ENCODE measurements at regions not wholly inside any gene's neighbourhood (a gene's known extent, or its start where the extent isn't known, plus 50 kb on each side); places are given as distances from the start of the nearest gene placed in this dataset.

DNA sequence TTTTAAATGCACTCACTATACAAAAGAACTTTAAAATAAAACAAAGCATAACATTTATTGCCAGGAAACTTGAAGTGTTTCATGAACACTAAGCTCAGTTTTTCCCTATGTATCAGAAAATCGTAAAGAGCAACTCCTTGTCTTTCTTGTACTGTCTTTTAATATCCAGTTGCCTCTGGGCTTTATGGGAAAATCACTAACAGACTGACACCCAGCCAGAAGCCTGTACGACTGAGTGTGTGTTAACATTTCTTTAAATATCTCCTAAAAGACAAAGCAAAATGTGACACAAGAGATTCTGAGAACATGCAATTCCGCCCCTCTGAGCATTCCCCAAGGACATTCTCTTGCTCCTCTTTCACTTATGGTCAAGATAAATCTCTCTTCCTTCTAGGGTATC is 347.5 kb upstream of the DPYD start:
- DNase-seq: no peak
- intact Hi-C loops (cut with DNase I): no loop called here

DNA sequence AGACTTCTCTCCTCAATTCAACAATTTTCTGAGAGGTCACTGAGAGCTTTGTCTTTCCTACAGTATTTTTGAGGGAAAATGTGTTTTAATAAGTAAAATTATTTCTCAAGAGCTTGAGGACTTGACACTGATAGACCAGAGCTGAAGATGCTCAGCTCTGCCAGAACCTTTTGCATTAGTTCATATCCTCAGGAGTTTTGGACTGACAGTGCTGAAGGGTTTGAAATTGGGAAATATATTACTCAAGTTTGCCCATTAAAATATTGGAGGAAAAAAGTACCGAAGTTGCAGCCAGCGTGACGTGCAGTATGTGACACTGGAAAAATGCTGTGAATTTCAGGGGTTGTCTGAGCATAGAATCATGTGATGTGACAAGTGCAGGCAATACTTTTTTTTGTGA is 346.6 kb upstream of the DPYD start:
- DNase-seq: no peak
- intact Hi-C loops (cut with DNase I): no loop called here

DNA sequence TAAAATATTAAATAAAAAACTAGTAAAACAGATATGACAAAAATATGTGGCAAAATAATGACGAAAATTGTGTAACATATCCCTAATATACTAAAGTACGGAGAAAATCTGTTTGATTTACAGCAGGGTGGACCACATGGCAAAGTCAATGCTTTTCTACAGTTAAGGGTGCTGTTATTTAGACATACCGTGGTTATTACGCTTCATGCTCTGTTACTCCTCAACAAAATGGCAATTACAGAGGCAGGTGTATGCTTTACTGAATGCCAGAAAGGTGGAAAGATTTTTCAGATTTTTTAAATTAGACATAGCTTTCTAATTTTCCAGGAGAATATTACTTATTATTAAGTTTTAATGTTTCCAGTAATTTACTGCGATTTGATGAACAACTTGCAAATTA is 343.9 kb upstream of the DPYD start:
- DNase-seq: no peak
- intact Hi-C loops (cut with DNase I): no loop called here

DNA sequence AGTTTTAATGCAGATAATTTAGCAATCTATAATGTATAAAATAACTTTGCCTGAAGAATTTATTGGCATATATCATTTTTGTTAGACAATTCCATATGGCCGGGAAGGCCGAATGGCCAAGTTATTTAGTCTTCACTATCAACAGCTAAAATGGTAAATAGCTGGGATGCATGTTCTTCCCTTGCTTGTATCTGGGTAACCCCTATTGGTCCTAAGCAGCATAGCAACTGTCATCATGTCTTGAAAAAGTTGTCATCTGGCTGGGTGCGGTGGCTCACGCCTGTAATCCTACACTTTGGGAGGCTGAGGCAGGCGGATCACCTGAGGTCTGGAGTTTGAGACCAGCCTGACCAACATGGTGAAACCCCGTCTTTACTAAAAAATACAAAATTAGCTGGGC is 340.0 kb upstream of the DPYD start:
- no peak for DNase-seq
- intact Hi-C loops (cut with DNase I): no loop called here

DNA sequence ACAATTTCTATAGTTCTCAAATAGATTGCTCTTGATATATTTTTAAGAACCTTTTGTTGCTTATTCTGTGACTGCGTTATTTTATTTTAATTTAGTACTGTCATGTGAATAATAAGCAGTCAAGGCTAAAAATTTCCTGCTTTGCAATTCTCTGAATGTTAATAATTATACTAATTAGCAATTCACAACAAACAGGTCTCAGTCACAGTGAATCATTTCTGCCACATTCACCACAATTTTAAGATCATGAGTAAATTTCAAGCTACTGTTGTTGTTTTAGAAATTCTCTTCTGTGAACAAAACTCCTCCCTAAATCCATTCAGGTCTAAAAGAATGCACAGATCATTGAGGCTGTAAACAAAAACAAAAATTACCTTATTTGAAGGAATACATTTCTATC is 339.6 kb upstream of the DPYD start:
- DNase-seq: no peak
- intact Hi-C loops (cut with DNase I): no loop called here

DNA sequence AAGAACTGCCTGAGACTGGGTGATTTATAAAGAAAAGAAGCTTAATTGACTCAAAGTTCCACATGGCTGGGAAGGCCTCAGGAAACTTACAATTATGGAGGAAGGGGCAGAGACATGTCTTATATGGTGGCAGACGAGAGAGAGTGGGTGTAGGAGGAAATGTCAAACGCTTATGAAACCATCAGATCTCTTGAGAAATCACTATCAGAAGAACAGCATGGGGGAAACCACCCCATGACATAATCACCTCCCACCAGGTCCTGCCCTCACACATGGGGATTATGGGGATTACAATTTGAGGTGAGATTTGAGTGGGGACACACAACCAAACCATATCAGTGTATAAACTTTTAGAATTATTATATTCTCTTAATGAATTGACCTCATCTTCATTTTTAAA is 335.9 kb upstream of the DPYD start:
- intact Hi-C loops (cut with DNase I): no loop called here
- no peak for DNase-seq

DNA sequence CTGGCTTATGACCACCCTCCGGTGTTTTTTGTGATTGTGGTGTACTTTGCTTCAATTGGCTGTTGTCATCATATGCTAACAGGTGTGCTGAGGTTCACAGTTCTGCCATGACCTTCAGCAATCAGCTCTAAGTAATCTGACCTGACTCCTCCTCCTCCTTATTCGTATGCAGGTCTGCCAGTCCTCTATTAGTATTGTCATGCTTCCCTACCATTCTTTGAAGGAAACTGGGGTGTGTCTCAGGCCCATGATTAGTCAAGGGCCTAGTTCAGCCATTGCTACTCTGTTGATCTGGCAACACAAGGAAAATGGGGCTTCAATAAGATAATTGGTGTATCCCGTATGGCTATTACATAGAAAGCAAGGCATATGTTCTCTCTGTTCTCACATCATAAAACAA is 332.3 kb upstream of the DPYD start:
- intact Hi-C loops (cut with DNase I): no loop called here
- DNase-seq: no peak

DNA sequence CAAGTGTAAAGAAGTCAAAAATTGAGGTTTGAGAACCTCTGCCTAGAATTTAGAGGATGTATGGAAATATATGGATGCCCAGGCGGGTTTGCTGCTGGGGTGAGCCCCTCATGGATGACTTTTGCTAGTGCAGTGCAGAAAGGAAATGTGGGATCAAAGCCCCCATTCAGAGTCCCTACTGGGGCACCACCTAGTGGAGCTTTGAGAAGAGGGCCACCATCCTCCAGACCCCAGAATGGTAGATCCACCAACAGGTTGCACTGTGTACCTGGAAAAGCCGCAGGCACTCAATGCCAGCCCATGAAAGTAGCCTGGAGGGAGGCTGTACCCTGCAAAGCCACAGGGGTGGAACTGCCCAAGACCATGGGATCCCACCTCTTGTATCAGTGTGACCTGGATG is 330.7 kb upstream of the DPYD start:
- DNase-seq: no peak
- intact Hi-C loops (cut with DNase I): no loop called here

DNA sequence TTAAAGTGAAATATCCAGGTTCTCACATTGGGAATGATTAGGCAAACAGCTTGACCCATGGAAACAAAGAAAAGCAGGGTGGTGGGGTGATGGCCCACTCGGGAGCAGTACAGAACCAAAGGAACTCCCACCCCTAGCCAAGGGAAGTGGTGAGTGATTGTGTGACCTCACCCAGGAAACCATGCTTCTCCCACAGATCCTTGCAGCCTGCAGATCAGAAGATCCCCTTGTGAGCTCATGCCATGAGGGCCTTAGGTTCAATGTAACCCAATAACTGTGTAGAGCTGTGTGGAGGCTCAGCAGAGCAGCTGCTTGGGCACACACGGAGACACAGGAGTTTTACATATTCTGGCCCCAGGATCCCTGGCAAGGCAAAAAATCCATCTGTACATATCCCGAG is 311.8 kb upstream of the DPYD start:
- intact Hi-C loops (cut with DNase I): no loop called here
- no peak for DNase-seq

DNA sequence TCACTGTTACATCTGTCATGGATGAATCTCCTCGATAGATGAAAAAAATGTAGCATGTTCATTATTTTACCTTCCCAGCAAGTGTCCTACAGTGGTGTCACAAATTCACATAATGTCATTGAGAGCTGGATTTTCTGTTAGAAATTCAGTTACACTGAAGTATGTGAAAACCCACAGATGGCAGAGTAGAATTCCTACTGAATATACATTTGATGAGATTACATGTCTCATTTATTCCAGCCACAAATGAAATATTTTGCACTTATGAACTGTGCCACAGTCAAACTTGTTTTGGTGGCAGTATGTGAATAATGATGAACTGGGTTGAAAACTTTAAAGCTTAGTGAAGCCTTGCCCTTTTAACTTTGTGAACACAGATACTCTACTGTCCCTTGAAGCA is 301.9 kb upstream of the DPYD start:
- no peak for DNase-seq
- intact Hi-C loops (cut with DNase I): no loop called here

DNA sequence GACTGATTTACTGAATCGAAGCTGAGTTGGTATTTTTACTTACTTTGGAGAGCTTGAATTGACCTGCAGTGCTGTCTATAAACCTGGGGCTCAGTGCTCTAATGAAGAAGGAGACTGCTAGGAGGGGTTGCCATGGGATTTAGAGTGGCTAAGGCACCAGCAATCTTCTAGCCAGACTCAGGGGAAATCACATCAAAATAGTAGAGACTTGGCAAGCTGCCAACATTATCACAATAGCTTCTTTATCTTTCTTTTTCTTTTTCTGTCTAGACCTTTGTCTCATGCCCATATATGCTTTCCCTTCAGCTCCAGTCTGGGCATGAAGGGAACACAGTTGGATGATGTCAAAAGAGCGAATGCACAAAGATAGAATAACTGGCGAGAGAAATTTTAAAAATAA is 301.1 kb upstream of the DPYD start:
- intact Hi-C loops (cut with DNase I): no loop called here

DNA sequence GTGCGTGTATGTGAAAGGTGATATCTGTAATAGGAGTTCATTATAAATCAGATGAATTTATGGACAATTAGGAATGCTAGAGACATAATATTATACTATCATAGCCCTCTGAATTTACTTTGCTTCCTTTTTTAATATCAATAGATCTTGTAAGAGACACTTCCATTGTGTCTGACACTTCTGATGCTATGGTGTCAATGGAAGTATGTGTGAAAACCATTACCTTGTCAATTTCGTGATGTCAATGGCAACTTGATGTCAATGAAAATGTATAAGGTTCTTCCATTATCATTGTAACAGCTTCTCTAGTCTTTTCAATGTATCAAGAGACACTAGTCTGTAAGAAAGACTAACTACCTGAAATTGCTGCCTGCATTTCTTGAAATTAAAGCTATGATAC is 296.8 kb upstream of the DPYD start:
- no peak for DNase-seq
- intact Hi-C loops (cut with DNase I): no loop called here

More for the DNA sequence above, 301.1 kb upstream of the DPYD start:
- DNase-seq: no peak

DNA sequence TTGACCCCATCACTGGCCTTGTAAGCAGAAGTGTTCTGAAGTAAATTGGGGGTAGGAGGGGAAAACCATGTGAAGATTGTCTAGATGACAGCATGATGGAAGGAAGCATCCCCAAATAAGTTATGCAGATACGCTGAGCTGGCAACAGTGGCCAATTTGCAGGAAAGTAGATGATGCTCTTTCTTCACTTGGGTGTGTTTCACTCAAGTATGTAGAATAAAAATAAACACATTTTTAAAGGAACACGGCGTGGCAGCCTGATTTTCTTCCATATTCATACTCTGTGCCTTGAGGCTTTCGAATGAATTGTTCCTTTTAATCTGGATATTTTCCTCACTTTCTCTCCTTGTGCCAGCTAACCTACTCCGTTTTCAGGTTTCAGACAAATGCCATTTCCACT is 295.5 kb upstream of the DPYD start:
- intact Hi-C loops (cut with DNase I): no loop called here
- no peak for DNase-seq

DNA sequence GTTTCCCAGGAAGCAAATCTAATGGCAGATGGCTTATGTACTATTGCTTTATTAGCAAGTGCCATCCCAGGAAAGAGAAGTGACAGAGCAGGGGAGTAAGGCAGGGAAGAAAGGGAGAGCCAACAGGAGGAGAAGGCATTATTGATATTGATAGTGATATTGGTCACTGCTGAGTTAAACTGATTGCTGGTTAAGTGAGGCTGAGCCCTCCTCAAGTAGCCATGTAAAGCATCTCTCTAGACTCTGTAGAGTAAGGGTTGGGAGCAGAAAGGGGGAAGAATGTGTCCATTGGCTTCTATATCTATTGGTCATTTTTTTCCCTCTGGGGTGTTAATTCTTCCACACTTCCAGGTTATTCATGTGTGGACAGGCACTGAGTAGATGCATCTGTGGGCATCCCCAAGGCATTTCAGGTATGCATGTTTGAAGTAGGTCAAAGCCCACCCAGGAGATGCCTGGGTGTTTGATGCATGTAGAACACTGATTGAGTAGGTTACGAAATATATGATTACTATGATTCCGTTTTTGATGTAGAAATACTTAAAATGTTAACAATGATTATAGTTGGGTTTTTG is 290.5 kb upstream of the DPYD start:
- intact Hi-C loops (cut with DNase I): no loop called here

DNA sequence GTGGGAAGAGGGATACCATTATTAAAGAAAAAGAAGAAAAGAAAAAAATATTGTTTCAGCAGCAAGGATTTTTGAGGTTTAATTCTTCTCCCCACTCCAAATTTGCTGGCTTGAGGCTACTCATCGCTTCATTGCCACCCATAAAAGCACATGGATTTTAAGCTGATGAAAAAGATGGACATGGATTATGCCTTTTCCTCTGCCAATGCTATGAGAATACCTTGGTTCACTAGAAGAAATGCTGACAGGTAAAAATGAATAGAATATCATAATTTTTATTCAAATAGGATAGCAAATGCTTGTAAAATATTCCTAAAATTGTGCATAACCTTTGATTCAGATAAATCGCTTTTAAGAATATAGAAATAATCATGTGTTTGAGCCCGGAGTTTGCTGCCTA is 289.7 kb upstream of the DPYD start:
- DNase-seq: no peak
- intact Hi-C loops (cut with DNase I): no loop called here

More for the DNA sequence above, 290.5 kb upstream of the DPYD start:
- no peak for DNase-seq

DNA sequence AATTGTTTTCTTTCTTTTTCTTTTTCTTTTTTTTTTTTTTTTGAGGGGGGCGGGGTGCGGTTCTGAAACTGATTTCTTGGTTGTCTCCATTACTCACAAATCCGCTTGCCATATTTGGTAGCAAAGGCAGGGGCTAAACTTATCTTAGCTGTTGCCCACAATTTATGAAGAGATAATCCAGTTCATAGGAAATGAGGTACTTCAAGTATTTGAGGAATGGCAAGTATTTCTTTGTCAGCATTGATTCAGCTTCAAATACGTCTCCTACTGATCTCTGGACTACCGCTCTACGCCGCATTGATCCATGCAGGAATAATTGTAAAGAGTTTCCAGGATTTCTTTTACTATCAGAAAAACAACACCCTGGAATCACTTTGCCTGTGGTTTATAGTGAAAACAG is 289.2 kb upstream of the DPYD start:
- DNase-seq: no peak

DNA sequence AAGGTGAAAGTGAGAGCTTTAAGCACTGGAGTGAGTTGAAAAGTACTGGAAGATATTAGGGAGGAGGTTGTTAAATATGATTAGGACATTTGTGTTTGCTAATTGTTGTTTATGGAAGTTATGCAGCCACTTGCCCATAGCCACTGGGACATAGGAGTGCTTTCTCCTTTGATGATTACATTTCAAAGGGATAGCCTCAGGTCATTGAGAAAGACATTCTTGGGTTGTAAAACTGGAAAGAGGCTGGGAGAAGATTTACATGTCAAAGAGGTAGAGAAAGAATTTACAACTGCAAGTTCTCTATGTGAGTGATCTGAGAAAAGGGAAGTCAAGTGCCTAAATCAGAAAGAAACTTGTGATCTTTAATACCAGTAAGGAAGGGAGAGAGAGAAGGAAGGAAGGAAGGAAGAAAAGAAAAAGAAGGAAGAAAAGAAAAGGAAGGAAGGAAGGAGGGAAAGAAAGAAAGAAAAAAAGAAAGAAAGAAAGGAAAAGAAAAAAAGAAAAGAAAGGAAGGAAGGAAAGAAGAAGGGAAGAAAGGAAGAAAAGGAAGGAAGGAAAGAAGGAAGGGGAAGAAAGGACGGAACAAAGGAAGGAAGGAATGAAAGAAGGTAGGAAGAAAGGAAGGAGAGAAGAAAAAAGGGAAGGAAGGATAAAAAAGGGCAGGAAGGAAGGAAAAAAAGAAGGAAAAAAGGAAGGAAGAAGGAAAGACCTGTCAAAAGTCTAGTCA is 284.6 kb upstream of the DPYD start:
- no peak for DNase-seq
- intact Hi-C loops (cut with DNase I): no loop called here

More for the DNA sequence above, 289.2 kb upstream of the DPYD start:
- intact Hi-C loops (cut with DNase I): no loop called here

DNA sequence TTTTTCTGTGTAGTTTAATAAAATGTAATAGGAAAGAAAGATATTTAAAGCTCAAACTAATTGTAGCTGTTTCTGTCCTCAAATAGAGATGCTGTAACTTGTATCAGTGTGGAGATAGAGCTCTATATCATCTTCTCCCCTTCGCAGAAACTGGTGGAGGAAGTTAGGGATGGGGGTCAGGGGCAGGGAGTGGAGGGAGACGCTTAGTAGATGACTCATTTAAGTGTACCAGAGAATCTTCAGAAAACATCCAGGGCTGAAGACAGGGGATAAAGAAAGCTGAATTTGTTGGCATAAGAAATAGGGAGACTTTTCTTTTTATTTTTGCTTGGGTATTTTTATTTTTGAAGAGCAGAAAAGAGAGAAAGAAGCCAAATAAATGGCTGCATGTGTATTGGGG is 282.6 kb upstream of the DPYD start:
- intact Hi-C loops (cut with DNase I): no loop called here

DNA sequence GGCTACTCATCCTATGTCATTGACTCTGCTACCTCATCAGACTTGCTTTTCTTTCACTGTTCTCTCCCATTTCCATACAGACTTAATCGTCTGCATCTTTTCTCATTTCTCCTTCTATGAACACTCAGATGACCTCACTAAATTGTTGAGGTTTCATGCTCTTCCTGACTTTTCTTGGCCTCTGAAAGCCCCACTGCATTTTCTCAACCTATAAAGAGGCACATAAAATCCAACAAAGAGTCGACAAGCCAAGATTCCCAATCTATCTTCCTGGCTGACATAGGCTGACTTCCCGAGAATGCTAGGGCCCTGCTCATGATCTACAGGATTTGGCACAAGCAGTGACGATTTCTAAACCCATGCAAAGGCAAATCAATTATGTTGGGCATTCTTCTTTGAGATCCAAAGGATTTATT is 280.8 kb upstream of the DPYD start:
- intact Hi-C loops (cut with DNase I): no loop called here
- DNase-seq: no peak

More for the DNA sequence above, 282.6 kb upstream of the DPYD start:
- no peak for DNase-seq

DNA sequence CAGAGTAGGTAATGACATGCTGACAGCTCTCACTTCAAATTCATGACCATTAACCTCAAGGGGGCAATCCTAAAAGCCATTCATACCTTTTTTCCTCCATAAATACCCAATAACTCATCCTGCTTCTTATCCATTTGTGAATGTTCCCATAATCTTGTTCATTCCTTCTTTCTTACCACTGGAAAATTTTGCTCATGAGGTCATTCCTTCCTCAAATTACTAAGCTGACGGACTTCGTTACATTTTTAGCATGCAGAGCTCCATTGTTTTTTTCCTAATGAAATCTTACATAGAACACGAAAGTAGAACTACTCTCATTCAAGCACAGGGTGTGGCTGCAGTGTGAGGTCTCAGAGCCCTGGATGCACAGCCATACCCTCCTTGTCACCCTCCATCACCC is 276.5 kb upstream of the DPYD start:
- intact Hi-C loops (cut with DNase I): no loop called here
- DNase-seq: no peak

DNA sequence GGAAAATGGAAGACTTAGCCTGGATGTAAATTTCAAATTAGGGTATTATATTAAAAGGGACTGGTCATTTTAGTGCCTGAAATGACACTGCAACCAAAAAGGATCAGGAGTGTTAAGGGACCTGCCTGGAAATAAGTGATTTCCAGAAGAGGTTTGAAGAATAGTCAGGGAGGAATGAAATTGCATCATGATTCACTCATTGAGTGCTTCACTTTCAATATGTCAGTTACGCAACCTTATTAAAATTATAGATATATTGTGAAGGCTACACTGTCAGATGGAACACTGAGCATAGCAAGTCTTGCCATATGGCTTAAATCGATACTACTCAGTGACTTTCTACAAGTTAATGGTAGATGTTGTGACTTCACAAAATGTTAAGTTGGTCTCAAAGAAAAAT is 275.2 kb upstream of the DPYD start:
- no peak for DNase-seq
- intact Hi-C loops (cut with DNase I): no loop called here

Measured in head of caudate nucleus (tissue), 42 donors.